Activated naive CD8-positive, alpha-beta T cell (primary cell): ENCODE measurements at regions not wholly inside any gene's neighbourhood (a gene's known extent, or its start where the extent isn't known, plus 50 kb on each side); places are given as distances from the start of the nearest gene placed in this dataset.

Experiments used
- H3K27ac Mint-ChIP-seq: one replicate; pipeline ENCODE4 v1.8.0; 2021; ENCODE audit warnings: mixed read lengths
- H3K27me3 Mint-ChIP-seq: one replicate; pipeline ENCODE4 v1.8.0; 2021; ENCODE audit warnings: mixed read lengths
- H3K36me3 Mint-ChIP-seq: one replicate; pipeline ENCODE4 v1.8.0; 2021; ENCODE audit warnings: mixed read lengths
- H3K4me1 Mint-ChIP-seq: one replicate; pipeline ENCODE4 v1.8.0; 2021; ENCODE audit warnings: low read depth, mixed read lengths
- H3K4me3 Mint-ChIP-seq: one replicate; pipeline ENCODE4 v1.8.0; 2021; ENCODE audit warnings: mild to moderate bottlenecking, mixed read lengths
- H3K9me3 Mint-ChIP-seq: one replicate; pipeline ENCODE4 v1.8.0; 2021; ENCODE audit warnings: low read depth, mixed read lengths

GRCh38 chr11:115780646-115781362 lies 276.6 kb upstream of the CADM1 start:
- no peaks in the 10 kb centered on the region for H3K36me3 Mint-ChIP-seq
- no peaks in the 10 kb centered on the region for H3K27me3 Mint-ChIP-seq
- no peaks in the 10 kb centered on the region for H3K4me1 Mint-ChIP-seq
- no peaks in the 10 kb centered on the region for H3K9me3 Mint-ChIP-seq
- H3K27ac Mint-ChIP-seq = no peak overlapping the region
- no peak overlapping the region for H3K4me3 Mint-ChIP-seq

- Mint-ChIP-seq H3K27ac (no peak overlapping the region), H3K9me3 (no peaks in the 10 kb centered on the region), H3K36me3 (no peaks in the 10 kb centered on the region), H3K4me3 (no peak overlapping the region), H3K27me3 (no peaks in the 10 kb centered on the region), H3K4me1 (no peaks in the 10 kb centered on the region)
Measured at GRCh38 chr11:115778928-115779650, 274.9 kb upstream of the CADM1 start.

DNA sequence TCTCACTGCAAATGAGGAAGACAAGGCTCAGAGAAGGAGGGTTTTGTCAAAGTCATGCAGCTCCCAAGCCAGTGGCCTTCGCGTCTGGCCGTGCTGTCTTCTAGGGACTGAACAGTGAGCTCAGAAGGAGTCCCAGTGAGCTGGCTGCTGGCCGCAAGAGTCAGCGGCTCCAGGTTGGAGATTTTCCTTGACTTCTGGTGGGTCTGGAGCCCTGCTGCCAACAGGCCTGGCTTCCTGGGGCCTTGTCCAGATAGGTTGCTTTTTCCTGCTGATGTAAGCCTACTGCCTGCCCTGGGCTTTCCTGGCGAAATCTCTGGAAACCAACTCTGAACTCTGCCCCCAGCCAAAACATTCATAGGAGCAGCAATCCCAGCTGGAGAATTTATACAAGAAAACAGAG lies 272.7 kb upstream of the CADM1 start:
- H3K27ac Mint-ChIP-seq = no peak overlapping the region
- H3K4me3 Mint-ChIP-seq = no peak overlapping the region
- no peaks in the 10 kb centered on the region for H3K36me3 Mint-ChIP-seq
- H3K9me3 Mint-ChIP-seq = no peaks in the 10 kb centered on the region
- no peaks in the 10 kb centered on the region for H3K27me3 Mint-ChIP-seq
- no peaks in the 10 kb centered on the region for H3K4me1 Mint-ChIP-seq

GRCh38 chr11:115775846-115776245 lies 271.6 kb upstream of the CADM1 start:
- no peaks in the 10 kb centered on the region for H3K27me3 Mint-ChIP-seq
- no peak overlapping the region for H3K27ac Mint-ChIP-seq
- H3K9me3 Mint-ChIP-seq = no peaks in the 10 kb centered on the region
- H3K36me3 Mint-ChIP-seq = no peaks in the 10 kb centered on the region
- no peak overlapping the region for H3K4me3 Mint-ChIP-seq
- H3K4me1 Mint-ChIP-seq = no peaks in the 10 kb centered on the region

GRCh38 chr11:115774756-115775155 lies 270.5 kb upstream of the CADM1 start:
- H3K36me3 Mint-ChIP-seq = no peaks in the 10 kb centered on the region
- no peaks in the 10 kb centered on the region for H3K4me1 Mint-ChIP-seq
- no peak overlapping the region for H3K4me3 Mint-ChIP-seq
- no peaks in the 10 kb centered on the region for H3K9me3 Mint-ChIP-seq
- H3K27me3 Mint-ChIP-seq = no peaks in the 10 kb centered on the region
- H3K27ac Mint-ChIP-seq = no peak overlapping the region

DNA sequence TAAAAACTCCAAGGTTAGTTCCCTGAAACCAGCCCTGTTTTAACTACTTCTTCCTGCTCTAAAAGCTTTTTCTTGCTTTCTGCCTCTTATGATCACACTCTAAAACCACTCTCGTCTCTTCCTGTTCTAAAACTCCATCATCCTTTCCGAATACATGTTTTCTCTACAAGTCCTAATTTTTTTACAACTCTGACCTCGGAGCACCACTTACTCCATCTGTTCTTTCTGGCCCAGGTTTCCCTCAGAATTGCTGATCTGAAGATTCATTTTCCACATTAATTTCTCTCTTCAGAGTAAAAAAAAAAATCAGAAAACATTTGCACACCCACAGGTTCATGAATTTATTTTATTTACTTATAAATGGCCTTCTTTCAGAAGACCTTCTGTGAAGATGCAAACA lies 265.7 kb upstream of the CADM1 start:
- Mint-ChIP-seq H3K36me3 (no peaks in the 10 kb centered on the region), H3K4me1 (no peaks in the 10 kb centered on the region), H3K27ac (no peak overlapping the region), H3K4me3 (no peak overlapping the region), H3K9me3 (no peaks in the 10 kb centered on the region), H3K27me3 (peaks cover 2% of the 10 kb centered on the region)

GRCh38 chr11:115767883-115768282 lies 263.7 kb upstream of the CADM1 start:
- Mint-ChIP-seq H3K4me3 (no peak overlapping the region), H3K9me3 (no peaks in the 10 kb centered on the region), H3K4me1 (no peaks in the 10 kb centered on the region), H3K36me3 (no peaks in the 10 kb centered on the region), H3K27me3 (peaks cover 2% of the 10 kb centered on the region), H3K27ac (no peak overlapping the region)

- Mint-ChIP-seq H3K27me3 (peaks cover 2% of the 10 kb centered on the region), H3K4me1 (no peaks in the 10 kb centered on the region), H3K4me3 (no peak overlapping the region), H3K36me3 (no peaks in the 10 kb centered on the region), H3K27ac (no peak overlapping the region), H3K9me3 (no peaks in the 10 kb centered on the region)
Measured at GRCh38 chr11:115767047-115767802, 263.0 kb upstream of the CADM1 start.

DNA sequence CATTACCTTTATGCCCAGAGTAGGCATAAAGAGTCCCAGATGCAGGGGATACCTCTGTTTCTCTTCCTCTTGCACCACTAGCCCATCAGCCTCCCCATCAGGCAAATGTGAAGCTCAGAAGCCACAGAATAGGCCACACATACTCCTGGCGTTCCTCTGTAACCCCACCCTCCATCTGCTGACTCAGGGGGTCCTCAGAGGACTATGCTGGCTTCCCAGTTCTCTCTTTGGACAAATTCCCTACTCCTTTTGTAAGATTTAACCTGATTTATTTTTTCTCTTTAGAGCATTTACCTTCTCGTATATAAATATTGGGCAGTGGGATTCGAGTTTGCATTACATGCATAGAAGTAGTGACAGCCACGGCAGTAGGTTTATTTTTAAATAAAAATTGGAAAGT lies 262.3 kb upstream of the CADM1 start:
- Mint-ChIP-seq H3K27ac (no peak overlapping the region), H3K4me1 (no peaks in the 10 kb centered on the region), H3K4me3 (no peak overlapping the region), H3K36me3 (no peaks in the 10 kb centered on the region), H3K27me3 (peaks cover 4% of the 10 kb centered on the region), H3K9me3 (no peaks in the 10 kb centered on the region)

GRCh38 chr11:115765803-115766239 lies 261.6 kb upstream of the CADM1 start:
- Mint-ChIP-seq H3K27me3 (peaks cover 5% of the 10 kb centered on the region), H3K4me1 (no peaks in the 10 kb centered on the region), H3K27ac (no peak overlapping the region), H3K9me3 (no peaks in the 10 kb centered on the region), H3K36me3 (no peaks in the 10 kb centered on the region), H3K4me3 (no peak overlapping the region)

- Mint-ChIP-seq H3K4me3 (no peak overlapping the region), H3K9me3 (no peaks in the 10 kb centered on the region), H3K4me1 (no peaks in the 10 kb centered on the region), H3K27ac (no peak overlapping the region), H3K36me3 (no peaks in the 10 kb centered on the region), H3K27me3 (peaks cover 8% of the 10 kb centered on the region)
Measured at GRCh38 chr11:115764176-115764575, 260.0 kb upstream of the CADM1 start.

- H3K4me3 Mint-ChIP-seq = no peak overlapping the region
- no peak overlapping the region for H3K27ac Mint-ChIP-seq
- peaks cover 2% of the 10 kb centered on the region for H3K4me1 Mint-ChIP-seq
- no peaks in the 10 kb centered on the region for H3K36me3 Mint-ChIP-seq
- H3K9me3 Mint-ChIP-seq = no peaks in the 10 kb centered on the region
- peaks cover 18% of the 10 kb centered on the region for H3K27me3 Mint-ChIP-seq
Measured at GRCh38 chr11:115761817-115762216, 257.6 kb upstream of the CADM1 start.

GRCh38 chr11:115761348-115761747 lies 257.1 kb upstream of the CADM1 start:
- Mint-ChIP-seq H3K9me3 (no peaks in the 10 kb centered on the region), H3K4me1 (peaks cover 2% of the 10 kb centered on the region), H3K4me3 (no peak overlapping the region), H3K36me3 (no peaks in the 10 kb centered on the region), H3K27ac (no peak overlapping the region), H3K27me3 (peaks cover 18% of the 10 kb centered on the region)

DNA sequence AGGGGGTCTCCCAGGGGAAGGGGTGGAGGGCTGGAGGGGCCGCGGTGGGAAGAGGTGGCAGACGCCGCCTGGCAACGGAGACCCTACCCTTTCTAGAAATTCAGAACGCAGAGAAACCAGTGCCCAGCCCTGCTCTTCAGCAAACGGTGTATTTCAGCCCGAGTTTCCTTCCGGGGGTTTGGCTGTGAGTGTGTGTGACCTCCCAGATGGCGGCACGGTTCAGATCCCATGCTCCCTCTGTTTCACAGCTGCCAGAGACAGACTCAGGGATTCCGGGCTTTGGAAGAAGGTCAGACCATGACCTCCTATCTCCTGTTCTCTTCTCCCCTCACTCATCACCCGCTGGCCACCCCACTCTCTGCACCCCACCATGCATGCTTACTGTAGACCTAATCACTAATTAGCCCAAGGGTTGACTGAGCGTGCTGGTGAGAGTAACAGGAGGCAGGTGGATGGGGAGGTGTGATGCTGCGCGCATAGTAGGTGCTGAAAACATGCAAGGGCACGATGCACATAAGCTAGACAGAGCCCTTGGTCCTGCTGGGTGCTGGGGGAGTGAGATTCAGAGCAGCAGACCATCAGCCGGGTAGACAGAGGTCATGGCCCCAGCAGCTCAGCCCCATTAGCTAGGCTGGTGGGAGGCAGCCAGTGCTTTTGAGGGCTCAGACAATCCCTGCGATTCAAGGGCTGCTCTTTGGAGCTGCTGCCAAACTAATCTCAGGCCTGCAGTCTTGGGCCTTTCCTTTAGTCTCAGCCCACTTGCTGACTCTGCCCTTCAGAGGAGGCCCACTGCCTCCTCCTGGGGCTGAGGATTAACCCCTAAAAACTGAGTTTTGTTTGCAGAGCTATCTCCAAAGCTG lies 256.5 kb upstream of the CADM1 start:
- Mint-ChIP-seq H3K27me3 (peaks cover 18% of the 10 kb centered on the region), H3K4me3 (no peak overlapping the region), H3K9me3 (no peaks in the 10 kb centered on the region), H3K27ac (no peak overlapping the region), H3K36me3 (no peaks in the 10 kb centered on the region), H3K4me1 (peaks cover 2% of the 10 kb centered on the region)
